ENCODE measurements at regions not wholly inside any gene's neighbourhood (a gene's known extent, or its start where the extent isn't known, plus 50 kb on each side); places are given as distances from the start of the nearest gene placed in this dataset.

DNA sequence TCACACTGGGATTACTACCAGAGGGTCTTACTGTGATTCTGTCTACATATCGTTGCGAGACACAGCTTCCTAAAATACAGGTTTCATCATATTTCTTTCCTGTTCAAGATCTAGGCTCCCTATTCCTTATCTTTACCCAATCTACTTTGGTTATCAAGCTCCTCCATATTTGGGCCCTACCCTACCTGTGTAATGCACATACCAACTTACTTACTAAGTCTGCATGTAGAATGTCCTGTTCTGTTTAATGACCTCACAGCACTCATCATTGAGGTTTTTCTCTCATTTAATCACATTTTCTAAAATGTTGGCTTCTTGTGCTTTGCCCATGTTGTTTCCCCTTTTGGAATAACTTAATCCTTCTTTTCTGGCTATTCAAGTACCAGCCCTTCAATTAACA is 551.1 kb downstream of the ZEB2 start:
- TF ChIP-seq, protein P1, sequence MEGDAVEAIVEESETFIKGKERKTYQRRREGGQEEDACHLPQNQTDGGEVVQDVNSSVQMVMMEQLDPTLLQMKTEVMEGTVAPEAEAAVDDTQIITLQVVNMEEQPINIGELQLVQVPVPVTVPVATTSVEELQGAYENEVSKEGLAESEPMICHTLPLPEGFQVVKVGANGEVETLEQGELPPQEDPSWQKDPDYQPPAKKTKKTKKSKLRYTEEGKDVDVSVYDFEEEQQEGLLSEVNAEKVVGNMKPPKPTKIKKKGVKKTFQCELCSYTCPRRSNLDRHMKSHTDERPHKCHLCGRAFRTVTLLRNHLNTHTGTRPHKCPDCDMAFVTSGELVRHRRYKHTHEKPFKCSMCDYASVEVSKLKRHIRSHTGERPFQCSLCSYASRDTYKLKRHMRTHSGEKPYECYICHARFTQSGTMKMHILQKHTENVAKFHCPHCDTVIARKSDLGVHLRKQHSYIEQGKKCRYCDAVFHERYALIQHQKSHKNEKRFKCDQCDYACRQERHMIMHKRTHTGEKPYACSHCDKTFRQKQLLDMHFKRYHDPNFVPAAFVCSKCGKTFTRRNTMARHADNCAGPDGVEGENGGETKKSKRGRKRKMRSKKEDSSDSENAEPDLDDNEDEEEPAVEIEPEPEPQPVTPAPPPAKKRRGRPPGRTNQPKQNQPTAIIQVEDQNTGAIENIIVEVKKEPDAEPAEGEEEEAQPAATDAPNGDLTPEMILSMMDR (IDR thresholded peaks at IDR 0.05), result no peak
- no peak for TF ChIP-seq POLR2A (IDR thresholded peaks at IDR 0.05)
- TF ChIP-seq POLR2AphosphoS5 (IDR thresholded peaks at IDR 0.05), result no peak
